Stimulated activated naive CD4-positive, alpha-beta T cell treated with Interleukin-2 at 50 U/mL for 16 hours (primary cell): ENCODE measurements at regions not wholly inside any gene's neighbourhood (a gene's known extent, or its start where the extent isn't known, plus 50 kb on each side); places are given as distances from the start of the nearest gene placed in this dataset.
"Not testable (repeated sequence)": the region's sequence is repeated elsewhere in the genome, so short reads cannot be mapped to it uniquely, and the experiment has no call there.

Source experiments
- DNase-seq: peaks from one replicate; lab custom pipeline; 2025; lab: John Stamatoyannopoulos, UW

- DNase-seq: no peak
These were observed 713.4 kb upstream of the VRK2 start for GRCh38 chr2:57333221-57333620.

DNA sequence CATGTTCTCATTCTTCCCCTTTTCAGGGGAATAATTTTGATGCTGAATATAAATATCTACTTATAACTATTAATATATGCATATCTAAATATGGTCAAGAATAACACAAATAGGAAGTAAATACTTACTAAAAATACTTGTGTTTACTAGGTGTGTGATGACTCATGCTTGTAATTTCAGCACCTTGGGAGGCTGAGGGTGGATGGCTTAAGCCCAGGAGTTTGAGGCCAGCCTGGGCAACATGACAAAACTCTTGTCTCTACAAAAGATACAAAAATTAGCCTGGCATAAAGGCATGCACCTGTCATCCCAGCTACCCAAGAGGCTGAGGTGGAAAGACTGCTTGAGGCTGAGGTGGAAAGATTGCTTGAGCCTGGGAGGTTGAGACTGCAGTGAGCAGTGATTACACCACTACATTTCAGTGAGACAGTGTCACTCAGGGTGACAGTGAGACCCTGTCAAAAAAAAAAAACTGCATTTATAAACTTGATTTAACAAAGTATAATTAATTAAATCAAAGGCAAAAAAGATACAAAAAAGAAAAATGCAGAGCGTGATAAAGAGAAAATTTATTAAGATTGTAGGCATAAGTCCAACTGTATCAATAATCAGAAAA, 703.1 kb upstream of the VRK2 start:
- no peak for DNase-seq

DNA sequence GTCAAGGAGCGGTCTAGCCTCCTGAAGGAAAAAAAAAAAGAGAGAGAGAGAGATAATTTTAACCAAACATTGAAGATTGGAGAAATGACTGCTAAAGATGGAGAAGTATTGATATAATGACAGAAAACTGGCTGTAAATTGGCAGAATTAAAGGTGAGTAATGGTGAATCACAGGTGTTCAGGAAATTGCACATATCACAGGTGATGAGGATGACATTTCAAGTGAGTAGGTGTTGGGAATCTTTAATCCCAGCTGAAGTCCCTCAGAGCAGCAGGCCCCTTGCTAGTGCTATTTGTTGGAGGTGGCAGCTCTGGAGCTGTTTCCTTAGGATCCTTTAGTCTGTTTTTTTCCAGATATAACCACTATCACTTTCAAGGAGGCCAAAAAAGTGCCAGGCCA, 678.4 kb upstream of the VRK2 start:
- DNase-seq: no peak

- no peak for DNase-seq
These were observed 675.6 kb upstream of the VRK2 start for GRCh38 chr2:57370882-57371585.

- no peak for DNase-seq
These were observed 674.2 kb upstream of the VRK2 start for GRCh38 chr2:57372237-57372984.

GRCh38 chr2:57373530-57373929, 673.1 kb upstream of the VRK2 start:
- DNase-seq: no peak

GRCh38 chr2:57376985-57377384, 669.6 kb upstream of the VRK2 start:
- no peak for DNase-seq

DNA sequence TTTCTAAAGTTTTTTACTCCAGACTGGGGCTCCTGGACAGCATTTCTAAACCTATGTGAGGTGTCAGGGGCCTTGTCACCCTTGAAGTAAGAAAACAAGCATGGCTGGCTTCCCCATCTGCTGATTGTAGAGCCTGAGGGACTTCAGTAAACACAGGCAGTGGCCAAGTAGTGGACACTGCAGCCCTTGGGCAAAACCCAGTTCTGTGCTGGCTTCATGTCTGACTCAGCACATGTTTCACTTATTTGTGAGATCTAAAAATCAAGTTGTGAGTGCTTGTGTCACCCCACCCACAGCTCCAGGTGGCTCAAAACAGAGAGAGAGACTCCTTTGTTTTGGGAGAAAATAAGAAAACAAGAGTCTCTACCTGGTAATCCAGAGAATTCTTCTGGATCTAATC, 660.3 kb upstream of the VRK2 start:
- DNase-seq: no peak

- no peak for DNase-seq
These were observed 650.1 kb upstream of the VRK2 start for GRCh38 chr2:57396355-57397098.

- DNase-seq: no peak
These were observed 648.9 kb upstream of the VRK2 start for GRCh38 chr2:57397550-57398360.

GRCh38 chr2:57399057-57399456, 647.5 kb upstream of the VRK2 start:
- DNase-seq: no peak

DNA sequence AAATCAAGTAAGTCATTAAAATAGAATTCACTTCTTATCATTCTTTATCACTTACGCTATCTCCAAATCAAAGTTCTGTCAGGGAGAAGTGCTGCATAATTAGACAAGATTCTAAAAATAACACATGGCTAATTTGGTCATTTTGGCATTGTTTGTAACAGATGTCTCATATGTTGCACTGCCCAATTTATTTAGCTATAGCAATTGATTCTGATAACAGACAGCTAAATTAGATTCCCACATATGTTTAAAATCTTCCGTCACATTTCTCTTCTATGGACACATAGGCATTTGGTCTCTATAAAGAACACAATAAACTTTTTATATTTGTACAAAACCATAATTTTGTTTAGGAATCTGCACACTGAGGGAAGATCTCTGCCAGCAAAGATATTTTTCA, 644.5 kb upstream of the VRK2 start:
- no peak for DNase-seq

DNA sequence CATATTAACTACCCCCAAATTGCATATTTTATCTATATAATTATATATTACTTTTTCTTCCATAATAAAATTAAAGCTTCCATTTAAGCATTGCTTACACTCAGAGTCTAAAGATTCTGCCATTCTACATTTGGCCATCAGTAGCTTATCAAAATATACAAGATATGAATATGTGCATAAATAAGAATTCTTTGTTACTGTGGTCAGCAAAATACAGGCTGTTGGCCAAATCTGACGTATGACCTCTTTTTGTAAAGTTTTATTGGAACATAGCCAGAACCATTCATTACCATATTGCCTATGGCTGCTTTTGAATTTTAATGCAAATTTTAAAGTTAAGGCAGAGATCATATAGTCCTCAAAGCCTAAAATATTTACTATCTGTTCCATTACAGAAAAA, 643.9 kb upstream of the VRK2 start:
- DNase-seq: no peak

GRCh38 chr2:57407772-57408201, 638.8 kb upstream of the VRK2 start:
- no peak for DNase-seq

DNA sequence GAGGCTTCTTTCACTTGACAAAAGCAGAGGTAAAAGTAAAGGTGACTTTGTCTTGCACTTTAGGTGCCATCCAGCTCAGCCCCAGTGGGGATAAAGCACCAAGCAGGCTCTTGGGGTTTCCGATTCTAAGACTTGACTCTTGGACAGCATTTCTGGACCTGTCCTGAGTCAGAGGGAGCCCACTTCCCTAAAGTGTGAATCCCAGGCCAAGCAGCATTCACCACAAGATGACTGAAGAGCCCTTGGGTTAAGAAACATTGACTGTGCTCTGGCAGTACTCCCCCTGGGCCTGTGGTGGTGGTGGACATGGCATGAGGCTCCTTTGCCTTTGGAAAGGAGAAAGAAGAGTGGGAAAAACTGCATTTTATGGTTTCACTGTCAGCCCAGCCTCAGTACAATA, 638.0 kb upstream of the VRK2 start:
- no peak for DNase-seq

DNA sequence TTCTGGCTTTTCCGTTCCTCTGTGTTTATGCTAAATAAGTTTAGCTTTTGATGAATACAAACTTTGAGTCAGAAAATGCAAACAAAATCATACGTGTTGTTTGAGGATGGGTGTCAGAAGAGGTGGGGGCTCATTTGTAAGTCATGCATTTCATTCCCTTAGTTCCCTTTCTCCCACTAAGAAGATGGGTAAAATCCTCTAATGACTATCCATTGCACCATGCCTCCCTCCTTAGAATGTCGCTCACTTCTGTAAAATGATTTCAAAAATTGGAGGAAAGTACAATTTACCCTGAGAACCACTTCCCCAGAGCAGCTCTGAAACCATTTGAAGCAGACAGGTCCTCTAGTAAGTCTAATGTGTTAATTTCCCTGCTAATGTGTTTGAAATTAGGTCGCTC, 629.6 kb upstream of the VRK2 start:
- DNase-seq: no peak

DNA sequence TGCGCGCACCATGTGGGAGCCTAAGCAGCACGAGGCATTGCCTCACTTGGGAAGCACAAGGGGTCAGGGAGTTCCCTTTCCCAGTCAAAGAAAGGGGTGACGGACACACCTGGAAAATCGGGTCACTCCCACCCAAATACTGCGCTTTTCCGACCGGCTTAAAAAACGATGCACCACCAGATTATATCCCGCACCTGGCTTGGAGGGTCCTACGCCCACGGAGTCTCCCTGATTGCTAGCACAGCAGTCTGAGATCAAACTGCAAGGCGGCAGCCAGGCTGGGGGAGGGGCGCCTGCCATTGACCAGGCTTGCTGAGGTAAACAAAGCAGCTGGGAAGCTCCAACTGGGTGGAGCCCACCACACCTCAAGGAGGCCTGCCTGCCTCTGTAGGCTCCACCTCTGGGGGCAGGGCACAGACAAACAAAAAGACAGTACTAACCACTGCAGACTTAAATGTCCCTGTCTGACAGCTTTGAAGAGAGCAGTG, 627.7 kb upstream of the VRK2 start:
- DNase-seq: not testable (repeated sequence)

- DNase-seq: no peak
These were observed 616.8 kb upstream of the VRK2 start for GRCh38 chr2:57429831-57430230.

- no peak for DNase-seq
These were observed 614.1 kb upstream of the VRK2 start for GRCh38 chr2:57432528-57432927.

- no peak for DNase-seq
These were observed 612.2 kb upstream of the VRK2 start for GRCh38 chr2:57434441-57434840.

DNA sequence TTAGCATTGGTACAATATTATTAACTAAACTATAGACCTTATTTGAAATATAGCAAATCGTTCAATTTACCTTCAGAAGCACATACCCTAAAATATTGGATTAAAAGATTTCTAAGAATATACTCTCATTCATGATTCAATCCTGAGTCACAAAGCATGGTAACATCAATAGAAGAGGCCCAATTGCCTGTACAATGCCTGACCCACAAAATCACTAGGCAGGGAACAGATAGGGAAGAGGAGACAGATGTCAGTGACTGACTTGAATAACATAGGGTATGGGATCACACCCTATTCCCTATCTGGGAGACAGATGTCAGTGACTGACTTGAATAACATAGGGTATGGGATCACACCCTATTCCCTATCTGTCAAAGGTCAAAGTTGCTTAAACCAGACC, 611.6 kb upstream of the VRK2 start:
- no peak for DNase-seq

GRCh38 chr2:57437077-57437476, 609.5 kb upstream of the VRK2 start:
- no peak for DNase-seq
